ENCODE measurements at regions not wholly inside any gene's neighbourhood (a gene's known extent, or its start where the extent isn't known, plus 50 kb on each side); places are given as distances from the start of the nearest gene placed in this dataset.

DNA sequence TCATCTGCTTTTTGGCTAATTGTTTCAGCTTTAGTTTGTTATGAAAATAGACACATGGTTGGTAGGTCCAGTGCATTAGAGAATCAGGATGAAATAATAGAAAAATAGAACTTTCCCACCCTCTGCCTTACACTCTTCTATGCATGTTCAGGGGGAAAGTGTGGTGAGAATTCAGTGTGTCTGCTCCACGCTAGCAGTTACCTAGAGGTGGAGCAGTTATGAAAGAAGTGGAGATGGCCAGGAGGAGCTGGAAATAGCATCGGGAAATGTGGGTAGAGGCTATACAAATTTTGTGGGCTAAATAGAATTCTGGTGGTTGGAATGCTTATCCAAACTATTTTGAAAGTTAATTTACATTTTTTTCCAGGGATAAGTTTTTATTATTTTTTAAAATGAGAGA, 91.4 kb upstream of the MAD2L1 start:
- no peak for DNase-seq
- Histone ChIP-seq H3K9me3 (ENCODE audit: control insufficient read depth, insufficient read depth, low read length) (no peaks in the 10 kb centered on the region), H3K4me1 (ENCODE audit: control insufficient read depth, insufficient read depth, low read length) (no peaks in the 10 kb centered on the region), H3K18ac (ENCODE audit: low read depth, low read length) (no peak overlapping the region), H2BK20ac (ENCODE audit: low read depth, low read length) (no peak overlapping the region), H3K9me1 (ENCODE audit: insufficient read depth, low read length) (no peaks in the 10 kb centered on the region), H3K4me3 (ENCODE audit: insufficient read depth, low read depth, low read length) (no peak overlapping the region), H4K20me1 (ENCODE audit: insufficient read depth, low read length) (no peaks in the 10 kb centered on the region), H3K4me2 (ENCODE audit: low read depth, low read length) (no peak overlapping the region), H3K36me3 (ENCODE audit: control insufficient read depth, insufficient read depth, low read length) (no peaks in the 10 kb centered on the region), H2BK15ac (ENCODE audit: low read depth, low read length) (no peak overlapping the region), H2AK5ac (ENCODE audit: low read depth, low read length) (no peak overlapping the region), H3K27ac (ENCODE audit: insufficient read depth, low read length) (no peak overlapping the region), H3K27me3 (ENCODE audit: control insufficient read depth, insufficient read depth, low read length) (0 out of 2 replicates have a peak, but pooled peaks cover 2% of the 10 kb centered on the region), H4K91ac (ENCODE audit: insufficient read depth, low read depth, low read length) (no peak overlapping the region), H3K79me1 (ENCODE audit: low read depth in 1 of 2, low read length in 2 of 2) (no peaks in the 10 kb centered on the region), H2AFZ (replicated peaks; ENCODE audit: low read length, poor library complexity) (no peak overlapping the region), H4K5ac (ENCODE audit: low read depth, low read length) (no peak overlapping the region), H3K9ac (ENCODE audit: low read depth, low read length) (no peak overlapping the region), H3K14ac (replicated peaks; ENCODE audit: low read depth, low read length) (no peak overlapping the region), H3K4ac (ENCODE audit: low read depth, low read length) (no peak overlapping the region), H2BK120ac (ENCODE audit: low read depth, low read length) (no peak overlapping the region), H2BK5ac (ENCODE audit: low read depth, low read length, poor library complexity, severe bottlenecking) (no peak overlapping the region), H3K56ac (ENCODE audit: extremely low read depth, insufficient read depth, low read length) (no peak overlapping the region), H3K23ac (ENCODE audit: low read depth, low read length) (no peak overlapping the region), H2AK9ac (replicated peaks; ENCODE audit: low read depth, low read length, poor library complexity) (no peak overlapping the region), H4K8ac (ENCODE audit: low read depth in 2 of 2, low read length in 2 of 2) (no peak overlapping the region)
- TF ChIP-seq POLR2A (IDR thresholded peaks at IDR 0.05; ENCODE audit: low read depth, low read length) (no peak), MAZ (IDR thresholded peaks at IDR 0.05; ENCODE audit: borderline replicate concordance, low read depth, low read length) (no peak), SMC3 (IDR thresholded peaks at IDR 0.05; ENCODE audit: low read depth, low read length) (no peak)
- TF ChIP-seq, protein P1, sequence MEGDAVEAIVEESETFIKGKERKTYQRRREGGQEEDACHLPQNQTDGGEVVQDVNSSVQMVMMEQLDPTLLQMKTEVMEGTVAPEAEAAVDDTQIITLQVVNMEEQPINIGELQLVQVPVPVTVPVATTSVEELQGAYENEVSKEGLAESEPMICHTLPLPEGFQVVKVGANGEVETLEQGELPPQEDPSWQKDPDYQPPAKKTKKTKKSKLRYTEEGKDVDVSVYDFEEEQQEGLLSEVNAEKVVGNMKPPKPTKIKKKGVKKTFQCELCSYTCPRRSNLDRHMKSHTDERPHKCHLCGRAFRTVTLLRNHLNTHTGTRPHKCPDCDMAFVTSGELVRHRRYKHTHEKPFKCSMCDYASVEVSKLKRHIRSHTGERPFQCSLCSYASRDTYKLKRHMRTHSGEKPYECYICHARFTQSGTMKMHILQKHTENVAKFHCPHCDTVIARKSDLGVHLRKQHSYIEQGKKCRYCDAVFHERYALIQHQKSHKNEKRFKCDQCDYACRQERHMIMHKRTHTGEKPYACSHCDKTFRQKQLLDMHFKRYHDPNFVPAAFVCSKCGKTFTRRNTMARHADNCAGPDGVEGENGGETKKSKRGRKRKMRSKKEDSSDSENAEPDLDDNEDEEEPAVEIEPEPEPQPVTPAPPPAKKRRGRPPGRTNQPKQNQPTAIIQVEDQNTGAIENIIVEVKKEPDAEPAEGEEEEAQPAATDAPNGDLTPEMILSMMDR (conservative IDR thresholded peaks at IDR 0.05; ENCODE audit: low read depth, low read length) = no peak
- WGBS, 2 experiments (ENCODE audit: extremely low coverage in 2 of 2, insufficient read length in 1 of 2) = no CpG with 5 or more reads among the region's 2 CpGs
- BruUV-seq (replicated peaks) = no TSS peak
- no peak for ATAC-seq (ENCODE audit: low read depth)
- POLR2A ChIA-PET (ENCODE audit: unreplicated experiment) = no interaction called here
- dilution Hi-C loops (cut with HindIII; ENCODE audit: low sequenced_read_pairs, unreplicated experiment) = no loop called here
- in situ Hi-C loops (cut with MboI; ENCODE audit: low sequenced_read_pairs) = no loop called here
- intact Hi-C loops (cut with micrococcal nuclease) = loop anchor here (5.0 kb wide), 5 partner anchors 86 to 1094 kb away; partner anchors contain the start of gene PRDM5
- CTCF ChIA-PET = no interaction called here

All from IMR-90 (cell line).